Thoracic aorta (tissue), 2 donors: ENCODE measurements at regions not wholly inside any gene's neighbourhood (a gene's known extent, or its start where the extent isn't known, plus 50 kb on each side); places are given as distances from the start of the nearest gene placed in this dataset.

ENCODE experiments used
- ATAC-seq: fragments of 150-250 bp; one replicate; pipeline ENCODE4 v1.8.0; 2017; ENCODE audit warnings: low read depth; ENCODE audit not compliant: insufficient number of reproducible peaks, low FRiP score
- DNase-seq: peaks from one replicate; pipeline ENCODE4 v3.0.0-alpha.2; 2020; ENCODE audit warnings: low spot score
- H3K27ac ChIP-seq, 2 donors: fragments of 200-600 bp; sonication (generic); 1 replicate in 1 of 2; 2 replicates in 1 of 2; pipeline ENCODE4 v1.5.1; 2016; ENCODE audit warnings: mild to moderate bottlenecking in 2 of 2, moderate library complexity in 2 of 2
- H3K27me3 ChIP-seq: fragments of 200-600 bp; sonication (generic); replicated peaks from 2 replicates; pipeline ENCODE4 v1.6.0; 2016; ENCODE audit warnings: mild to moderate bottlenecking; ENCODE audit not compliant: insufficient read depth
- H3K36me3 ChIP-seq: fragments of 200-600 bp; sonication (generic); one replicate; pipeline ENCODE4 v1.5.1; 2016
- H3K4me1 ChIP-seq, 2 donors: fragments of 200-600 bp; sonication (generic); 1 replicate in 1 of 2; 2 replicates in 1 of 2; pipeline versions ENCODE4 v1.5.1 to v1.6.0; 2016; ENCODE audit warnings: low read depth in 2 of 2, mild to moderate bottlenecking in 1 of 2; ENCODE audit not compliant: control insufficient read depth in 1 of 2
- H3K4me3 ChIP-seq: fragments of 200-600 bp; sonication (generic); 2 replicates; pipeline ENCODE4 v1.5.1; 2016; ENCODE audit warnings: mild to moderate bottlenecking
- H3K9me3 ChIP-seq: fragments of 200-600 bp; sonication (generic); 2 replicates; pipeline ENCODE4 v1.5.1; 2016
- CTCF ChIP-seq: fragments of 200-600 bp; sonication (generic); IDR thresholded peaks from one replicate; pipeline ENCODE4 v1.5.1; 2019; ENCODE audit warnings: antibody characterized with exemption

- Histone ChIP-seq H3K4me3 (no peak overlapping the region), H3K9me3 (no peaks in the 10 kb centered on the region), H3K4me1 (peaks cover 4 to 30% of the 10 kb centered on the region in 2 donors), H3K36me3 (no peaks in the 10 kb centered on the region), H3K27me3 (no peaks in the 10 kb centered on the region), H3K27ac (peak overlapping the region; percentile 48 to 52)
- ATAC-seq (peak; percentile 78), DNase-seq (peak; percentile 56)
- TF ChIP-seq CTCF, result no peak
Measured at GRCh38 chr2:236776695-236777251, 207.1 kb downstream of the ACKR3 start.

- no peaks in the 10 kb centered on the region for H3K9me3 ChIP-seq
- no peak for DNase-seq
- peaks cover 4 to 36% of the 10 kb centered on the region in 2 donors for H3K4me1 ChIP-seq
- no peaks in the 10 kb centered on the region for H3K27me3 ChIP-seq
- H3K4me3 ChIP-seq, result no peak overlapping the region
- no peaks in the 10 kb centered on the region for H3K36me3 ChIP-seq
- ATAC-seq, result no peak
- TF ChIP-seq CTCF, result no peak
- H3K27ac ChIP-seq, result no peak overlapping the region
Measured at GRCh38 chr2:236777408-236777807, 207.8 kb downstream of the ACKR3 start.

GRCh38 chr2:236781933-236782816 is 212.6 kb downstream of the ACKR3 start:
- H3K9me3 ChIP-seq, result no peaks in the 10 kb centered on the region
- TF ChIP-seq CTCF, result no peak
- peaks cover 0 to 38% of the 10 kb centered on the region in 2 donors for H3K4me1 ChIP-seq
- H3K27ac ChIP-seq, result no peak overlapping the region
- no peak overlapping the region for H3K4me3 ChIP-seq
- no peaks in the 10 kb centered on the region for H3K27me3 ChIP-seq
- no peak for DNase-seq
- ATAC-seq, result no peak
- H3K36me3 ChIP-seq, result no peaks in the 10 kb centered on the region

- H3K4me1 ChIP-seq, result peaks cover 0 to 33% of the 10 kb centered on the region in 2 donors
- H3K27ac ChIP-seq, result no peak overlapping the region
- H3K27me3 ChIP-seq, result no peaks in the 10 kb centered on the region
- DNase-seq (no peak), ATAC-seq (no peak)
- H3K9me3 ChIP-seq, result no peaks in the 10 kb centered on the region
- H3K36me3 ChIP-seq, result no peaks in the 10 kb centered on the region
- H3K4me3 ChIP-seq, result no peak overlapping the region
- no peak for TF ChIP-seq CTCF
Measured at GRCh38 chr2:236782938-236783337, 213.3 kb downstream of the ACKR3 start.

- Histone ChIP-seq H3K9me3 (no peaks in the 10 kb centered on the region), H3K4me1 (peaks cover 0 to 33% of the 10 kb centered on the region in 2 donors), H3K27me3 (no peaks in the 10 kb centered on the region), H3K27ac (no peak overlapping the region), H3K36me3 (no peaks in the 10 kb centered on the region), H3K4me3 (no peak overlapping the region)
- ATAC-seq, result no peak
- no peak for TF ChIP-seq CTCF
- no peak for DNase-seq
Measured at GRCh38 chr2:236783417-236784020, 213.9 kb downstream of the ACKR3 start.
